ENCODE measurements at regions not wholly inside any gene's neighbourhood (a gene's known extent, or its start where the extent isn't known, plus 50 kb on each side); places are given as distances from the start of the nearest gene placed in this dataset.
"Not testable (repeated sequence)": the region's sequence is repeated elsewhere in the genome, so short reads cannot be mapped to it uniquely, and the experiment has no call there.

- peaks cover 9% of the 10 kb centered on the region for H3K9me3 Mint-ChIP-seq
- no peaks in the 10 kb centered on the region for H3K4me1 Mint-ChIP-seq
- H3K36me3 Mint-ChIP-seq (ENCODE audit: low read depth), result no peaks in the 10 kb centered on the region
- no peak overlapping the region for H3K27ac Mint-ChIP-seq
- H3K4me3 Mint-ChIP-seq, result no peak overlapping the region
- no peak for ATAC-seq (replicated peaks)
- H3K27me3 Mint-ChIP-seq, result no peaks in the 10 kb centered on the region
Measured at GRCh38 chr11:97888641-97889040, 1132.1 kb upstream of the CNTN5 start.

GRCh38 chr11:97890466-97890865, 1130.3 kb upstream of the CNTN5 start:
- Mint-ChIP-seq H3K4me3 (no peak overlapping the region), H3K4me1 (no peaks in the 10 kb centered on the region)

GRCh38 chr11:97893612-97894011, 1127.1 kb upstream of the CNTN5 start:
- no peak overlapping the region for H3K27ac Mint-ChIP-seq
- no peaks in the 10 kb centered on the region for H3K4me1 Mint-ChIP-seq
- H3K9me3 Mint-ChIP-seq, result peaks cover 4% of the 10 kb centered on the region
- no peak for ATAC-seq (replicated peaks)
- no peak overlapping the region for H3K4me3 Mint-ChIP-seq
- H3K36me3 Mint-ChIP-seq (ENCODE audit: low read depth), result no peaks in the 10 kb centered on the region
- H3K27me3 Mint-ChIP-seq, result no peaks in the 10 kb centered on the region

More at GRCh38 chr11:97890466-97890865, 1130.3 kb upstream of the CNTN5 start:
- no peaks in the 10 kb centered on the region for H3K36me3 Mint-ChIP-seq (ENCODE audit: low read depth)
- no peak for ATAC-seq (replicated peaks)
- no peak overlapping the region for H3K27ac Mint-ChIP-seq
- H3K9me3 Mint-ChIP-seq, result peaks cover 4% of the 10 kb centered on the region
- H3K27me3 Mint-ChIP-seq, result no peaks in the 10 kb centered on the region

- Mint-ChIP-seq H3K4me3 (no peak overlapping the region), H3K36me3 (ENCODE audit: low read depth) (no peaks in the 10 kb centered on the region), H3K9me3 (peaks cover 4% of the 10 kb centered on the region), H3K27me3 (no peaks in the 10 kb centered on the region), H3K27ac (no peak overlapping the region), H3K4me1 (no peaks in the 10 kb centered on the region)
- ATAC-seq (replicated peaks), result no peak
Measured at GRCh38 chr11:97894978-97895377, 1125.8 kb upstream of the CNTN5 start.

- H3K4me1 Mint-ChIP-seq, result no peaks in the 10 kb centered on the region
- no peak overlapping the region for H3K4me3 Mint-ChIP-seq
- no peaks in the 10 kb centered on the region for H3K27me3 Mint-ChIP-seq
- no peak for ATAC-seq (replicated peaks)
- no peaks in the 10 kb centered on the region for H3K36me3 Mint-ChIP-seq (ENCODE audit: low read depth)
- peaks cover 4% of the 10 kb centered on the region for H3K9me3 Mint-ChIP-seq
- H3K27ac Mint-ChIP-seq, result no peak overlapping the region
Measured at GRCh38 chr11:97895572-97895971, 1125.2 kb upstream of the CNTN5 start.

- Mint-ChIP-seq H3K27ac (no peak overlapping the region), H3K27me3 (no peaks in the 10 kb centered on the region), H3K36me3 (ENCODE audit: low read depth) (no peaks in the 10 kb centered on the region), H3K4me1 (no peaks in the 10 kb centered on the region), H3K9me3 (peaks cover 9% of the 10 kb centered on the region), H3K4me3 (no peak overlapping the region)
- no peak for ATAC-seq (replicated peaks)
Measured at GRCh38 chr11:97902828-97903227, 1117.9 kb upstream of the CNTN5 start.

- H3K4me3 Mint-ChIP-seq, result no peak overlapping the region
- no peak overlapping the region for H3K27ac Mint-ChIP-seq
- ATAC-seq (replicated peaks), result no peak
- no peaks in the 10 kb centered on the region for H3K4me1 Mint-ChIP-seq
- no peaks in the 10 kb centered on the region for H3K36me3 Mint-ChIP-seq (ENCODE audit: low read depth)
- H3K9me3 Mint-ChIP-seq, result peaks cover 12% of the 10 kb centered on the region
- H3K27me3 Mint-ChIP-seq, result no peaks in the 10 kb centered on the region
Measured at GRCh38 chr11:97905101-97905500, 1115.6 kb upstream of the CNTN5 start.

- Mint-ChIP-seq H3K4me3 (no peak overlapping the region), H3K36me3 (ENCODE audit: low read depth) (no peaks in the 10 kb centered on the region), H3K4me1 (no peaks in the 10 kb centered on the region), H3K9me3 (peaks cover 12% of the 10 kb centered on the region), H3K27me3 (no peaks in the 10 kb centered on the region), H3K27ac (no peak overlapping the region)
- no peak for ATAC-seq (replicated peaks)
Measured at GRCh38 chr11:97905671-97906070, 1115.1 kb upstream of the CNTN5 start.

- ATAC-seq (replicated peaks), result no peak
- Mint-ChIP-seq H3K9me3 (peaks cover 3% of the 10 kb centered on the region), H3K36me3 (ENCODE audit: low read depth) (no peaks in the 10 kb centered on the region), H3K4me1 (no peaks in the 10 kb centered on the region), H3K27ac (no peak overlapping the region), H3K4me3 (no peak overlapping the region), H3K27me3 (no peaks in the 10 kb centered on the region)
Measured at GRCh38 chr11:97908354-97908753, 1112.4 kb upstream of the CNTN5 start.

- no peaks in the 10 kb centered on the region for H3K27me3 Mint-ChIP-seq
- H3K9me3 Mint-ChIP-seq, result peaks cover 3% of the 10 kb centered on the region
- no peaks in the 10 kb centered on the region for H3K36me3 Mint-ChIP-seq (ENCODE audit: low read depth)
- H3K4me1 Mint-ChIP-seq, result no peaks in the 10 kb centered on the region
- H3K4me3 Mint-ChIP-seq, result no peak overlapping the region
- H3K27ac Mint-ChIP-seq, result no peak overlapping the region
- no peak for ATAC-seq (replicated peaks)
Measured at GRCh38 chr11:97909614-97910399, 1110.9 kb upstream of the CNTN5 start.

GRCh38 chr11:97912629-97913028, 1108.1 kb upstream of the CNTN5 start:
- Mint-ChIP-seq H3K4me3 (no peak overlapping the region), H3K27me3 (no peaks in the 10 kb centered on the region), H3K27ac (no peak overlapping the region), H3K36me3 (ENCODE audit: low read depth) (no peaks in the 10 kb centered on the region), H3K4me1 (no peaks in the 10 kb centered on the region), H3K9me3 (peaks cover 3% of the 10 kb centered on the region)
- ATAC-seq (replicated peaks), result no peak

GRCh38 chr11:97922933-97923332, 1097.8 kb upstream of the CNTN5 start:
- H3K4me1 Mint-ChIP-seq; H3K27ac Mint-ChIP-seq; ATAC-seq (replicated peaks): not testable (repeated sequence)

GRCh38 chr11:97934572-97935208, 1086.1 kb upstream of the CNTN5 start:
- H3K27ac Mint-ChIP-seq, result no peak overlapping the region
- ATAC-seq (replicated peaks), result no peak
- H3K27me3 Mint-ChIP-seq, result no peaks in the 10 kb centered on the region
- H3K4me1 Mint-ChIP-seq, result no peaks in the 10 kb centered on the region
- peaks cover 17% of the 10 kb centered on the region for H3K9me3 Mint-ChIP-seq
- no peaks in the 10 kb centered on the region for H3K36me3 Mint-ChIP-seq (ENCODE audit: low read depth)
- no peak overlapping the region for H3K4me3 Mint-ChIP-seq

More at GRCh38 chr11:97922933-97923332, 1097.8 kb upstream of the CNTN5 start:
- not testable (repeated sequence) for H3K36me3 Mint-ChIP-seq (ENCODE audit: low read depth); H3K27me3 Mint-ChIP-seq; H3K9me3 Mint-ChIP-seq; H3K4me3 Mint-ChIP-seq

- Mint-ChIP-seq H3K36me3 (ENCODE audit: low read depth) (no peaks in the 10 kb centered on the region), H3K27ac (no peak overlapping the region), H3K9me3 (peaks cover 16% of the 10 kb centered on the region), H3K27me3 (no peaks in the 10 kb centered on the region), H3K4me3 (no peak overlapping the region), H3K4me1 (no peaks in the 10 kb centered on the region)
- ATAC-seq (replicated peaks), result no peak
Measured at GRCh38 chr11:97937501-97937900, 1083.2 kb upstream of the CNTN5 start.

- ATAC-seq (replicated peaks), result no peak
- H3K27me3 Mint-ChIP-seq, result no peaks in the 10 kb centered on the region
- no peaks in the 10 kb centered on the region for H3K36me3 Mint-ChIP-seq (ENCODE audit: low read depth)
- H3K27ac Mint-ChIP-seq, result no peak overlapping the region
- H3K4me1 Mint-ChIP-seq, result no peaks in the 10 kb centered on the region
- no peak overlapping the region for H3K4me3 Mint-ChIP-seq
- peaks cover 16% of the 10 kb centered on the region for H3K9me3 Mint-ChIP-seq
Measured at GRCh38 chr11:97938789-97939188, 1082.0 kb upstream of the CNTN5 start.
